C1 segment of cervical spinal cord (tissue), 14 donors: ENCODE measurements at regions not wholly inside any gene's neighbourhood (a gene's known extent, or its start where the extent isn't known, plus 50 kb on each side); places are given as distances from the start of the nearest gene placed in this dataset.
"Not testable (repeated sequence)": the region's sequence is repeated elsewhere in the genome, so short reads cannot be mapped to it uniquely, and the experiment has no call there.

Experiments
- DNase-seq, 14 donors: peaks; one replicate each; lab custom pipeline; 2025; lab: John Stamatoyannopoulos, UW

DNA sequence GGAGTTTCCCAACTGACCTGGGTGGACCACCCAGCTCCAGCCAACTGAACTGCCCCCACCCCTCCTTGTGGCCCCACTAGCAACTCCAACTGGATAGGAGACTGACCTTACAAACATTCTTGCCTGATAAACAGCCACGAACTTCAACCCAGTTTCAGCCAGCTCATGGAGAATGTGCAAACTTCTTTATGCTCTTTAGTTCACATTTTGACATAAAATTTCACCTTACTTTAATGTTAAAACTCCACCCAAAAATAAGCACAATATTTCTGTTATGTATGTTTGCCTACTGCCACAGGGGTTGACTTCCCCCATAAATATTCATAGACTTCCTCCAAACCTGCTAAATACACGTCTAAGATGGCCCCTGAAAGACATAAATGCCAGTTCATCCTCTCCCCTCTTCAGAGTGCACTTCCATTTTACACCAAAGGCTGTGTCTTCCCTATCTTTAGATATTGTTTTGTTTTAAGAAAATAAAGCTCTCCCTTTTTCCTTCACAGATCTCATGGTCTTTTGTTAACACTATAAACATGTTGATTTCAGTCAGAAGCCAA lies 643.7 kb downstream of the EPM2A start:
- DNase-seq = no peak

DNA sequence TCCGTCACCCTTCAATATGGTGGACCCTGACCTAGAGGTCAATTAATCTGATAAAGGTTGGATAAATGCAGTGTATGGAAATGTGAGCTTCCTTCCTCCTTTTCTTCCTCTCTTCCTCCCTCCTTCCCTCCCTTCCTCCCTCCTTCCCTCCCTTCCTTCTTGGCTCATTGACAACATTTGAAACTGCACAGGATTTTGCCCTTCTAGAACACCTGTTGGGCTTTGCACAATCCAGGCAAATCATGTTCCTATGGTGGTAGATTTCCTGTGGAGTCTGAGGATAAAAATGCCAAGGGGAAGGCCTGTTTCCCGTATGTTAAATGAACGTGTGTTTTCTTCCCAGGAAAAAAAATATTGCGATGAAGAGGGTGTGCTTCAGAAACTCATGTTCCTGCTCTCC lies 642.8 kb downstream of the EPM2A start:
- no peak for DNase-seq

DNA sequence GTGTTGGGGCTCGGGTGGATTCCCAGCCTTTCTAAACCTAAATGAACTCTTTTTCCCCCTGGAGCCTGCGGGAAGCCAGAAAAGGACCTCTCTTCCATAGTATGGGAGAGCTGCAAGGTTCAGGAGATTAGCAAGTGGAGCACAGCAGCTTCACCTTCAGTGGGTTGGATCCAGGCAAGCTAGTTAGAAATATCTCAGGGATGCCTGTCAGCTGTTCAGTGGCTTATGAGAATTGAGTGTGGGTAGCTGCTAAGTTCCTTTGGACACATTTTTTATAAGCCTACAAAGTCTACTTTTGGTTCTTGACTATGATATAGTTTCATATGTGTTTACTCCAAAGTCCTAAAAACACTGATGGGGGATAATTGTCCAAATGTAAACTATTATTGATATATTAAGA lies 642.1 kb downstream of the EPM2A start:
- no peak for DNase-seq

DNA sequence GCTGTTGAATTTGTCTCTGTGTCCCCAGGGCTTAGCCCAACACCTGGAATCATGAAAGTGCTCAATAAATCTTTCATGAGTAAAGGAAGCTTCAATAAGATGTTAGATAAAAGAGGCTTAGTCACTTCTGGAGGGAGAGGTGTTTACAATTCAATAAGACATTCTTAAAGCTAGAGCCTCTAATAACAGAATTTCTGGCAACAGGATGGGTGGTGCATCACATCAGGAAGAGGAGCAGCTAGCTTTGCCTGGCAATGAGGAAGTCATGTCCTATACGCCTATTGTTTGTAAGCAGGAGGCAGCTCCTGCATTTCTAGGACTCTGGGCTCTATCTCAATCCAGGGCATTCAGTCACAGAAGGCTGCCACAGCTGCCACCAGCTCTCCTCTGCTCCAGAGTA lies 638.5 kb downstream of the EPM2A start:
- no peak for DNase-seq

DNA sequence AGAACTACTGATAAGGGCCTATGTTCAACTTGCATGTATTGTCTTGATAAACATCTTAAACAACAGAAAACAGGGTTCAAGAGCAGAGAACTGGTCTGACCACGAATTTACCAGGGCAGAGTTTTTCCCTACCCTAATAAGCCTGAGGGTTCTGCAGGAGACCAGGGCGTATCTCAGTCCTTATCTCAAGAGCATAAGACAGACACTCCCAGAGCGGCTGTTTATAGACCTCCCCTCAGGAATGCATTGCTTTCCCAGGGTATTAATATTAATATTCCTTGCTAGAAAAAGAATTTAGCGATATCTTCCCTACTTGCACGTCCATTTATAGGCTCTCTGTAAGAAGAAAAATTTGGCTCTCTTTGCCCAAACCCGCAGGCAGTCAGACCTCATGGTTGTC lies 637.2 kb downstream of the EPM2A start:
- not testable (repeated sequence) for DNase-seq

DNA sequence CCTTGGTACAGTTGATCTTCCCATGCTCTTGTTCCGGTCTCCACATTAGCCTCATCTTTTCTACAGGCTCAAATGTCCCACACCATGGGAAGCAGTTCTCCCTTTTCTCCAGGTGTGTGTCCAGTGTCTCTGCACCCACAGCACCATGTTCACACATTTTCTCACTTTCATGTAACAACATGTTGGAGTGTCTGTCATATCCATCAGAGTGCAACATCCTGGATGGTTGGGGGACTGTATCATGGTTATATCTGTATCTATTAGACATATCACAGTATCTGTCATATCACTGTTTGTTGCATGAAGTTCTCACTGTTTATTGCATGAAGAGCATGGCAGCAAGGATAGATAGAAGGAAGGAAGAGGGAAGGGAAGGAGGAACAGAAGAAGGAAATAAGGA lies 635.6 kb downstream of the EPM2A start:
- DNase-seq = no peak

DNA sequence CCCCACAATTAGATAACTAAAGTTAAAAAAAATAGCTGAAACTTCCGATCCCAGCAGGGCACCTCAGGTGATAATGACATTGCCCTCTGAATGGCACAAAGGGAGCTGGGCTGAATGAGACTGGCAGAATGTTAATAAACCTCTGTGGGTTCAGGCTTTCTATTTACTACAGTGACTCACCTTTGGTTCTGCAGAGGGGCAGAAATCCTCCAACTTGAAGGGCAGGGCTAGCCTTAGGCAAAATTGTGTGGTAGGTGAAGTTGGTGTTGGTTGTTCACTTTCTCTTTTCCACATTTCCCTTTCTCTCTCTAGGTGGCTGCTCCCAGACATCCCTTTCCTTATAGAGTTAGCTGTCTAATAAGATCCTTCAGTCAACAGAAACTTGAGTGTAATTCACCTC lies 625.2 kb downstream of the EPM2A start:
- no peak for DNase-seq

DNA sequence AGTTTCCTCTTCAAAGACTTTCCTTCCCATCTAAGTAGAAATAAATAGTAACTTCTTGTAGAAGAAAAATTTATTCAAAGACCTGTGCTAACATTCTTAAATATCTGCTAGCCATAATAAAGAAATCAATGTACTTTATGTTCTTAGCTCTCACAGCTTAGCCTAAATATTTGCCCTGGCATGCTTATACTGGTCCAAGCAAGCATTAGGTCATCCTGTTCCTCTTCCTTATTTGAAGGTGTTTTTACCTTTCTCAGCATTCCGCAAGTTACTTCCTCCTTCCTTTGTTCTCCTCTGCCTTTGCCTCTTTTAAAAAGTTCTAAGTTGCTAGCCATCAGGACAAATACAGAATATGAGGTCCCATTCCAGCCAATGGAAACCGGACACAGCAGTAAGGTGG lies 623.9 kb downstream of the EPM2A start:
- DNase-seq = not testable (repeated sequence)

DNA sequence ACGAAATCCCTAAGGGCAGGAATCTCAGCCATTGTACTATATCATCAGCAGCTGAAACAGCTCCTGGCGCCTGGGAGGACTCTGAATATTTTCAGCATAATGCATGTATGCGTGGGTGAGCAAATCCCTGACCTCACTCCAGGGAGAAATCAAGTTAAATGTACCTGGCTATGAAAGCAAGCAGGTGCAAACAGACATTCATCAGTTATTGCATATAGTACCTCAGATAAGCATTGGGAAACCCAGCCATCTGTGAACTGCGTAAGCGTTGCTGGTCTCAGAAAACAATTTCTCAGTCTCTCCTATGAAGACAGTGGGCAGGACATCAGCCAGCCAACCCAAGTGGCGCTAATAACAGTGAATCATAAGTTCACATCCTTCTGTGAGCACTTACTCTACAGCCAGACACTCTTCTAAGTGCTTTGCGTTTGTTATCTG lies 622.6 kb downstream of the EPM2A start:
- no peak for DNase-seq

DNA sequence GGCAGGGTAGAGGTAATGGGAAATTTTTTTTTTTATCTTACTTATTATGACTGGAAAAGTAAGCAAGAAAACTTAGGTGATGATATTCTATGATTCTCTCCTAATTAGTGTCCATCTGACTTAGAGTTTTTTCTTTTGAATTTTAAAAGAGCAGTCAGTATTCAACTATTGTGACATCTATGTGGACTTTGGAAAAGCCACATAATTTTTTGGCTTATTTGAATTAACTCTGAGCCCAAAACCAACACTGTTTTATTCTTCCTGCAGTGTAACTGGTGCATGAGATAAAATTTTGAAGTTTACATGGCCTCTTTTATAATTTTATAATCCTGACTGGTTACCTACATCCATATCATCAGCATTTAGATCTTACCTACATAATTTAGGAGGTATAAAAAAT lies 619.7 kb downstream of the EPM2A start:
- no peak for DNase-seq

DNA sequence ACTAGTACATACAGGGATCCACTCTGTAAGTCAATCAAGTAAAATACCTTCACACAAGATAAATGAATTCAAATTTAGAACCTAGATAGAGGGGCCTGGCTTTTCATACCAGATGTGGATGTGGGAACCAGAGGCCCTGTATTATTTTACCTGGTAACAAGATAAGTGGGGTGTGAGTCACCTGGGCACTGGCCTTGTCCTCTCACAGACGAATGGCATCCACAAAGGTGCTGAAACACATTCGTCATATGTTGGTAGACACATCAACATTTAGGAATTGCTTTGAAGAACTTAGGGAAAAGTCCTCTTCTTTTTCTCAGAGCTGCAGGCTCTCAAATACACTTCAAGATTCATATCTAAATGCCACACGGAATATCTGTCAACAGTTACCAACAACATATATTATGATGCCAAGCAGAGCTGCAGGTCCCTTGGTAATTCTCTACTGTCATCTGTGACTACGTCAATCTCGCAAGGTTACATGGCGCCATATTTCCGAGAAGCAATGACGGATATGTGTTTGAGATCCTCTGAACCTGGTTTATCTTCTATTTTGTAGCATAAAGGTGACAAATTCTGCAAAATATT lies 618.6 kb downstream of the EPM2A start:
- DNase-seq = no peak

DNA sequence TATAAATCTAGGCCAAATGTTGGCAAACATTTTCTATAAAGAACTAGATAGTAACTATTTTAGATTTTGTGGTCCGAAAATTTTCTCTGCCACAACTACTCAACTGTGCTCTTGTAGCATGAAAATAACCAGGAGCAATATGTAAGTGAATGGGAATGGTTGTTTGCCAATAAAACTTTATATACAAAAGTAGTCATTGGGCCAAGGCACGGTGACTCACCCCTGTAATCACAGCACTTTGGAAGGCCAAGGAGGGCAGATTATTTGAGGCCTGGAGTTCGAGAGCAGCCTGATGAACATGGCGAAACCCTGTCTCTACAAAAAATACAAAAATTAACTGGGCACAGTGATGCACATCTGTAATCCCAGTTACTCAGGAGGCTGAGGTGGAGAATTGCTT lies 617.1 kb downstream of the EPM2A start:
- no peak for DNase-seq

DNA sequence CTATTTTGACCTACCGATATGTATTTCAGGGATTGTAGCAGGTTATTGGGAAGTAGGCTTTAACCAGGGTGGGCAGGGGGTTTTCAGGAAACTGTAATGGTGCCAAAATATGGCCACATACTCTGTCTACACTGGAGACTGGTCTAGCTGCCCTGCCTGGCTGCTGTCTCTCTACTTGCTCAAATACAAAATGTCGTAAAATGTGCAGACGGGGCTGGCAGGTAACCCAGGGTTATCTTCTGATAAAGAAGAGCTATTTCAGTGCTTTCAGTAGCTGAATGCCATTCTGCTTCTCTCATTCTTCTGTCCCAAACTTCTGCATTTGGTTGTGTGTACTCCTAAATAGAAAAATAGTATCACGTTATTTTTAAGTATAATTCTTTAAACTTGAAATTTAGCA lies 616.2 kb downstream of the EPM2A start:
- DNase-seq = no peak

DNA sequence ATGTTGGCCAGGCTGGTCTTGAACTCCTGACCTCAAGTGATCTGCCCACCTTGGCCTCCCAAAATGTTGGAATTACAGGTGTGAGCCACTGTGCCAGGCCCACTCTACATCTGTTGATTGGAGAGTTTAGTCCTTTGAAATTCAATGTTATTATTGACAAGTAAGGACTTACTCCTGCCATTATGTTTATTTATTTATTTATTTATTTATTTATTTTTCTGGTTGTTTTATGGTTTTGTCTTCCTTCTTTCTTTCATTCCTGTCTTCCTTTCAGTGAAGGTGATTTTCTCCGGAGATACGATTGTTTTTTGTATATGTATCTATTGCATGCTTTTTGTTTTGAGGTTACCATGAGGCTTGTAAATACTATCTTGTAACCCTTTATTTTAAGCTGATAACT lies 602.6 kb downstream of the EPM2A start:
- no peak for DNase-seq

DNA sequence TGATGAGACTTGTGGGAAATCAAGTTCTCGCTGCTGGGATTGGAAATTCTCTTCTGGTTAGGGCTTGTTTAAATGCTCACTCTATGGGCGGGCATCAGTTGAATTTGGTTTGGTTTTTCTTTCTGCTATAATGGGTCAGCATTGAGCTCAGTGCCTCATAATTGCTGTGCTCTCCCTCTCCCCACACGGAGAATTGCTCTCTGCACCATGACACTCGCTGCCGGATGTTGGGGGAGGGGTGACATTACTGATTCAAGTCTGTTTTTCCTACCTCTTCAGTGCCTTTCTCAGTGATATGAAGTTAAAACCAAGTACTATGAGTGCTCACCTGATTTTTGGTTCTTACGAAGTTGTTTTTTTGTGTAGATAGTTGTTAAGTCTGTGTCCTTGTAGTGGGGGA lies 599.6 kb downstream of the EPM2A start:
- no peak for DNase-seq

DNA sequence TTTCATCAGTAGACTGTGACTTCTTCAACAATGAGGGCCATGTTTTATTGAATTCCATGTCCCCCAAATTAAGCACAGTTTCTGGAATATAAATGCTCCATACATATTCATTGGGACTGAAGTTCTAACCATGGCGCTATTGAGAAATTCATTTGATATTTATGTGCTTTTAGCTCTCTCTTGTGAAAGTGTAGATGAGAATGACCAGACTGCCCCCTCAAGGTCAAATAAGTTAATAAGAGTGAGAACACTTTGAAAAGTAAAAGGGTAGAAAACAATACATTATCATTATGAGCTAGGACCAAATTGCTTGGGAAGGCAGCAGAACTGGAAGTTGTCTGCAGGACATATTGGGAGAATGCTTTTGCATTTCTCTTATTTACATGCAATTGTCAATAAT lies 597.9 kb downstream of the EPM2A start:
- DNase-seq = no peak

DNA sequence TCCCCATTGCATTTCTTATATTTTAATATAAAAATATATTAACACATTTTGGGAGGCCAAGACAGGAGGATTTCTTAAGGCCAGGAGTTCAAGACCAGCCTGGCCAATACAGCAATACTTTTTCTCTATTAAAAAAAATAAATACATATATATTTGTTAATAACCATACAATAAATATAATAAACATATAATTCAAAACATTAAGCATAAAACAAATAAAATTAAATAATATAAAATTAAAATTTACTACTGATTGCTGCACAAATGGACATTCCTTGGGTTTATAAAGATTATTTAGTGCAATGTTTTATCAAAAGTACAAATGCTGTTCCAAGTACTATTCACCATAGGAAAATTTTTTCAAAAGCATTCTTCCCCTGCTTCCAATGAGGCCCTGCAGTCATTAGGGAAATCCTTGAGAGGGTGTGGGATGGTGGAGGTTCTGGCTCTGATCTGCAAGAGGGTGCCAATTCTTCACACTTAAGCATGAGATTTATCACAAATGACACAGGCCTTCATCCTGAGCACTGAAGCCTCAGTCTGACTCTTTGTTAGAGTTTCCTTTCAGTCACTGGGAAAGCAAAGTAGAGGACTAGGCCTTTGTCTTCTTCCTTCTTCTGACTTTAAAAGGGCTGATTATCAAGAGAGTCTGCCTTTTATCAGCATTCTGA lies 596.7 kb downstream of the EPM2A start:
- no peak for DNase-seq

DNA sequence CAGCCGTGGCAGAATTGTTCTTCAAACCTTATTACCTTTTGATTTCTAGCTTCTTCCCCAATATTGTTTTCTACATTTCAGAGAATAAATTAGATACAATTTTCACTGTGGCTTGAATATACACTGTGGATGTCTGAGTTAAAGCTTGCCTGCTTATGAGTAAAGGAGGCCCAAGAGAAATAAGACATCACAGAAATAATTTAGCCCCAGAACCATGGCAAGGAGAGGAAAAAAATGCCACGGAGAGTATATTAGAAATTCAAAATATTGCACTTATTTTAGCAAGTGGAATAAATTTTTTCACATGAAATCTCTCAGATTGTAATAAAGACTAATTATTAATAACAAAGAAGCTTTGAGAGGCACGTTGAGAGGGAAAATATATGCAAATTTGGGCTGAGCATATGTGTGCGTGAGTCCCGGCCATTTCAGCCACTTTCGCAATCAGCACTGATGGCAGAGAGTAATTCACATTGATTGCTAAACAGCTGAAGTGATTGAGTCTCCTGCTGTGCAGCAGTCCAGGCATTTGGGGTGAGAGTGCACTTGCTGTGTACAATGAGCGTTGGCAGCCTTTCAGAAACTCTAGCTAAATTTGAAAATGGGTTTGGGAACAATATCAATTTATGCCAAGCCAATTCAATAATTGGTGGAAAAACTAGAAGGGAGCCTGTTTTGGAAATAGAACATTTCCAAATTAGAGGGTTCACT lies 596.0 kb downstream of the EPM2A start:
- DNase-seq = no peak

DNA sequence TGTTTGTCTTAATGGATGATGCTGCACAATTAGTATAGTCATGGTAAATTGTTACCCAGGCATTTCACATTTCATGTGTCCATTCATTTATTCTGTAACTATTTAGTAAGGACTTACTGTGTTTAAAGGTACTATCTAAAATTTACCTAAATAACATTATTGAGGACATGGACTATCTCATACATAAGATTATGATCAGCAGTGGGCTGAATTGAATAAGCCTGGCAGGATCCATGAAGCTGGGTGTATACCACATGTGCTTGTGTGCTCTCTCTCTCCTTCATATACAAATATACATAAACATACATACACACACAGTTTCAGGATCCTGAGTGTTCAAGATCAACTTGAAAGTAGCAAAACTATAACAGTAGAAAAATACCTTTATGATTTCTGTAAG lies 595.4 kb downstream of the EPM2A start:
- no peak for DNase-seq

DNA sequence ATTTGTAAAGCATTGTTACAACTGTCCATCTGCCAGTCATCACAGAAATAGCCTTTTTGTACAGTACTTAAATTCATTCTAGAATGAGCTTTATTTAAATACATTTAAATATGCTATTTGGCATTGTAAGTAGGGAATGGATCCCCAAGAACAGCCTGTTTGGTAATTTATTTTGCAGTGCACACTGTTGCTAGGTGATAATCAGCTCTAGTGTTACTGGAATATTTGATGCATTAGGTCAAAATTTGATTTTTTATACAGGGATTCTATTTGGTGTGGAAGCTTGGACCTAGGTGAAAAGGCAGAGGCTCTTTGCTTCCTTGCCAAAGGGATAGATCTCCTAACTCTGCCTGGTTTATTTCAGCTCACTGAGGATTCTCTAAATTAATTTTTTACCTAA lies 593.7 kb downstream of the EPM2A start:
- no peak for DNase-seq

DNA sequence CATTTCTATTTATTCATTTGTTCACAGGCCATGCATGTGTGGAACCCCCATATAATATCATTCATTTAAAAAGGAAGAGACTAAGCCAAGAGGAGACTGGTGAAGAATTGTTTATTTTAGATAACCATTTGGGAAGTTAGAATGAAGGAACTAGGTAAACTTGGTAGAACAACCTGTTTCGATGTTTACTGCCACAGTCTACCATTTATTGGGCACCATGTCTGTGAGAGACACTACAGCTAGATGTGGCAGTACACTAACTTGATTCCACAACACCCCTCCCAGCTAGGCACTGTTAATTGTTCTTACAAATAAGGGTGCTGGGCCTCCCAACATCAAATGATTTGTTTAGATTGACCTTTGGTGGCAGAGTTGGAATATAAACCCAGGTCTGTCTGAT lies 592.4 kb downstream of the EPM2A start:
- DNase-seq = no peak

DNA sequence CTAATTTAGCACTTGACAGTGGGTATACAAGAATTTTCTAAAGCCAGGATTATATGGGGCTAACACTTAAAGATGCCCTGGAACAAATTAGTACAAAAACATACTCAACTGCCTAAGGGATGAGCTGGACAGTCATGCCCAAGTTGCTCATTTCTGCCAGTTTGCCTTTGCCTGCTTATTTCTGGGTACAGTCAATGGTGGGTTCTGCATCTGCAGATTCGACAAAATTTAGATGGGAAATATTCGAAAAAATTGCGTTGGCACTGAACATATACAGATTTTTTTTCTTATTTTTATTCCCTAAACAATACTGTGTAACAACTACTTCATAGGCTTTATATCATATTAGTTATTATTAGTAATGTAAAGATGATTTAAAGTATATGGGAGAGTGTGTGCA lies 591.9 kb downstream of the EPM2A start:
- no peak for DNase-seq

DNA sequence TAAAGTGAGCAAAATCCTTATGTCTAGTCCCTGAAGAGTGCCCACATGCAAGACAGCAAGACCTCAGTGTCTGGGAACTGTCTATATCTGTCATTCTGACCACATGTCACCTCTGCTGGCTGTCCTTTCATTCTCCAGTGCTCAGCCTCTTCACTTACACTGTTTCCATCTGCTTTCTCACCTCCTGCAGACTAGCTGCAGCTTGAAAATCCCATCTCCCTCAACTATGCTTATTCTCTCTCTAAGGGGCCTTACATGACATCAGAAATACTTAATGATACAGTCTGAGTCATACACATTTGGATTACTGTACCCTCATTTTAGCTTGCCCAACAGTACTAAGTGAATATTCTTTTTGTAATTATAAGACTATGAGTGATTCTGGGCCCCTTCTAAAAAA lies 587.8 kb downstream of the EPM2A start:
- no peak for DNase-seq
